GM23338 (cell line): ENCODE measurements at regions not wholly inside any gene's neighbourhood (a gene's known extent, or its start where the extent isn't known, plus 50 kb on each side); places are given as distances from the start of the nearest gene placed in this dataset.
"Not testable (repeated sequence)": the region's sequence is repeated elsewhere in the genome, so short reads cannot be mapped to it uniquely, and the experiment has no call there.

Experiments
- ATAC-seq: fragments of 200-7000 bp; cut with Tn5 transposase; 3 replicates; pipeline ENCODE4 v1.9.1; 2020
- DNase-seq: peaks from one replicate; pipeline ENCODE4 v3.0.0-alpha.2; 2015; ENCODE audit warnings: low spot score
- H2AFZ ChIP-seq: fragments of 200-600 bp; sonication (generic); 2 replicates; pipeline ENCODE4 v1.8.0; 2016; ENCODE audit warnings: antibody characterized with exemption, mild to moderate bottlenecking, moderate library complexity
- H3F3A ChIP-seq: fragments of 200-600 bp; sonication (generic); replicated peaks from 2 replicates; pipeline ENCODE4 v1.8.0; 2017; ENCODE audit warnings: antibody characterized with exemption, mixed run types, low read depth
- H3K27ac ChIP-seq: fragments of 200-600 bp; sonication (generic); 2 replicates; pipeline ENCODE4 v1.6.1; 2016; ENCODE audit warnings: low read depth
- H3K27me3 ChIP-seq: fragments of 200-600 bp; sonication (generic); 2 replicates; pipeline ENCODE4 v1.8.0; 2016; ENCODE audit warnings: mild to moderate bottlenecking, mixed run types, moderate library complexity; ENCODE audit not compliant: insufficient read depth
- H3K36me3 ChIP-seq: fragments of 200-600 bp; sonication (generic); 2 replicates; pipeline ENCODE4 v1.8.0; 2016; ENCODE audit warnings: mild to moderate bottlenecking; ENCODE audit not compliant: insufficient read depth
- H3K4me1 ChIP-seq: fragments of 200-600 bp; sonication (generic); 2 replicates; pipeline ENCODE4 v1.8.0; 2016; ENCODE audit warnings: mild to moderate bottlenecking, moderate library complexity; ENCODE audit not compliant: insufficient read depth
- H3K4me2 ChIP-seq: fragments of 200-600 bp; sonication (generic); 2 replicates; pipeline ENCODE4 v1.7.1; 2017; ENCODE audit warnings: mixed run types
- H3K4me3 ChIP-seq: fragments of 200-600 bp; sonication (generic); 2 replicates; pipeline ENCODE4 v1.6.1; 2016; ENCODE audit warnings: mixed run types
- H3K79me2 ChIP-seq: fragments of 200-600 bp; sonication (generic); replicated peaks from 2 replicates; pipeline ENCODE4 v1.8.0; 2017; ENCODE audit warnings: mild to moderate bottlenecking; ENCODE audit not compliant: insufficient read depth
- H3K9me2 ChIP-seq: fragments of 200-600 bp; sonication (generic); 2 replicates; pipeline ENCODE4 v1.8.0; 2017; ENCODE audit not compliant: insufficient read depth
- H4K20me1 ChIP-seq: fragments of 200-600 bp; sonication (generic); replicated peaks from 2 replicates; pipeline ENCODE4 v1.8.0; 2017; ENCODE audit warnings: mild to moderate bottlenecking; ENCODE audit not compliant: insufficient read depth
- H3K27ac Mint-ChIP-seq: 2 replicates; pipeline ENCODE4 v1.8.0; 2020; ENCODE audit warnings: inconsistent platforms, mild to moderate bottlenecking, moderate library complexity, mixed read lengths
- H3K27me3 Mint-ChIP-seq: 3 replicates; pipeline ENCODE4 v1.8.0; 2022; ENCODE audit warnings: low read depth, mild to moderate bottlenecking, moderate library complexity, mixed read lengths, inconsistent platforms; ENCODE audit not compliant: insufficient read depth, poor library complexity
- H3K36me3 Mint-ChIP-seq: 3 replicates; pipeline ENCODE4 v1.8.0; 2021; ENCODE audit warnings: low read depth, mild to moderate bottlenecking, inconsistent platforms, moderate library complexity, mixed read lengths
- H3K4me1 Mint-ChIP-seq: 3 replicates; pipeline ENCODE4 v1.8.0; 2020; ENCODE audit warnings: mild to moderate bottlenecking, inconsistent platforms, mixed read lengths
- H3K4me3 Mint-ChIP-seq: 3 replicates; pipeline ENCODE4 v1.8.0; 2021; ENCODE audit warnings: moderate library complexity, mild to moderate bottlenecking, inconsistent platforms, mixed read lengths
- H3K9me3 Mint-ChIP-seq: 3 replicates; pipeline ENCODE4 v1.8.0; 2020; ENCODE audit warnings: moderate library complexity, mild to moderate bottlenecking, inconsistent platforms, mixed read lengths

DNA sequence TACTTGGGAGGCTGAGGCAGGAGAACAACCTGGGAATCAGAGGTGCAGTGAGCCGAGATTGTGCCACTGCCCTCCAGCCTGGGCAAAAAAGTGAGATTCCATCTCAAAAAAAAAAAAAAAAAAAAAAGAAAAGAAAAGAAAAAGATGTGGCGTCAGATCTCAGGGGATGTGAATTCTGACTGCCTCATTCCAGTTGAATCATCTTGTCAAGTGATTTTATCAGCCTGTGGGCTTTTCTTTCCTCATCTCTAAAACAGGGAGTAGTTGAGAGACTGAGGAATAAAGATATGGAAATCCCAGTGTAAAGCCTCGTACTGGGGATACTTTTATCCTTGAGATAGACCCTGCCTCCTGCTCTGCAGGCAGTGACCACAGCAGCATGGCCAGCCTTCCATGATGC, 65.9 kb downstream of the PPIAL4G start:
- not testable (repeated sequence) for H2AFZ ChIP-seq

DNA sequence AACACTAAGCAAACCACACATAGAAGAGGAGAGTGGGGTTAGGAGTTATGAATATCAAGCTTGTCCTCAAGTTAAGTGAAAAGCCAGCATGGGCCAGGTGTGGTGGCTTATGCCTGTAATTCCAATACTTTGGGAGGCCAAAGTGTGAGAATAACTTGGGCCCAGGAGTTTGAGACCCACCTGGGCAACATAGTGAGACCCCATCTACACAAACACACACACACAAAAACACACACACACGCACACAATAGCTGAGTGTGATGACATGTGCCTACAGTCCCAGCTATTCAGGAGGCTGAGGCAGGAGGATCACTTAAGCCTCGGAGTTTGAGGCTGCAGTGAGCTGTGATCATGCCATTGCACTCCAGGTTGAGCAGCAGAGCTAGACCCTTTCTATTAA, 69.7 kb downstream of the PPIAL4G start:
- H3F3A ChIP-seq, H3K36me3 ChIP-seq, H3K27me3 Mint-ChIP-seq, H3K27me3 ChIP-seq, H3K4me1 Mint-ChIP-seq, H3K9me2 ChIP-seq, H4K20me1 ChIP-seq, H2AFZ ChIP-seq, H3K4me2 ChIP-seq, H3K27ac ChIP-seq, ATAC-seq, H3K4me3 Mint-ChIP-seq, H3K9me3 Mint-ChIP-seq, H3K79me2 ChIP-seq, H3K36me3 Mint-ChIP-seq, H3K27ac Mint-ChIP-seq, DNase-seq, H3K4me1 ChIP-seq, H3K4me3 ChIP-seq: not testable (repeated sequence)

More for the DNA sequence above, 65.9 kb downstream of the PPIAL4G start:
- H3K79me2 ChIP-seq, H3K4me1 Mint-ChIP-seq, H4K20me1 ChIP-seq, H3K27ac Mint-ChIP-seq, H3K4me3 ChIP-seq, H3K36me3 Mint-ChIP-seq, ATAC-seq, DNase-seq, H3K9me2 ChIP-seq, H3K27me3 ChIP-seq, H3K4me1 ChIP-seq, H3K4me2 ChIP-seq, H3F3A ChIP-seq, H3K36me3 ChIP-seq, H3K4me3 Mint-ChIP-seq, H3K9me3 Mint-ChIP-seq, H3K27ac ChIP-seq, H3K27me3 Mint-ChIP-seq: not testable (repeated sequence)

- H3K4me3 Mint-ChIP-seq, H3K27ac Mint-ChIP-seq, H3K9me2 ChIP-seq, H3K4me3 ChIP-seq, H3F3A ChIP-seq, H3K9me3 Mint-ChIP-seq, H3K79me2 ChIP-seq, DNase-seq, ATAC-seq, H3K27me3 Mint-ChIP-seq, H3K27ac ChIP-seq, H2AFZ ChIP-seq, H3K27me3 ChIP-seq, H3K36me3 ChIP-seq, H3K4me1 Mint-ChIP-seq, H3K4me1 ChIP-seq, H3K36me3 Mint-ChIP-seq, H4K20me1 ChIP-seq, H3K4me2 ChIP-seq: not testable (repeated sequence)
These were observed 78.1 kb downstream of the PPIAL4G start for GRCh38 chr1:148404786-148405568.

DNA sequence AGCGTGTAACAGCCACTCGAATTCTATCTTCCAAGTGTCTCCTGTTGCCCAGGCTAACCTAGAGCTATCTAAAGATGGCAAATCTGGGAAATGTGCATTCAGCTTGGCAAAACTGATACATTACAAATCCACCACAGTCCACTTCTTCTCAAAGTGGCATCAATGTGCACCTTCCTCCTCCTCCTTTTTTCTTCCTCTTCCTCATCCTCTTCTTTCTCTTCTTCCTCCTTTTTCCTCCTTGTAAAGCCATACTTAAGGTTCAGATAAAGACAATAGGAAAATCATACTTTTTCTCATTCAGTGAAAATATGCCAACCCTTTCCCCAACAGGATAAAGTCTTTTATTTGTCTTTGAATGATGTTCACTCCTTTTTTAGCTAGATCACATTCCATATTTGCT, 79.2 kb downstream of the PPIAL4G start:
- H3K27me3 Mint-ChIP-seq, H3K27me3 ChIP-seq, ATAC-seq, H3K4me3 Mint-ChIP-seq, H3K27ac Mint-ChIP-seq, H3K36me3 Mint-ChIP-seq, H4K20me1 ChIP-seq, H3F3A ChIP-seq, H3K27ac ChIP-seq, H3K9me3 Mint-ChIP-seq, H3K4me2 ChIP-seq, H3K4me1 Mint-ChIP-seq, H3K4me3 ChIP-seq, H3K9me2 ChIP-seq, H3K36me3 ChIP-seq, H2AFZ ChIP-seq, H3K4me1 ChIP-seq, H3K79me2 ChIP-seq, DNase-seq: not testable (repeated sequence)

DNA sequence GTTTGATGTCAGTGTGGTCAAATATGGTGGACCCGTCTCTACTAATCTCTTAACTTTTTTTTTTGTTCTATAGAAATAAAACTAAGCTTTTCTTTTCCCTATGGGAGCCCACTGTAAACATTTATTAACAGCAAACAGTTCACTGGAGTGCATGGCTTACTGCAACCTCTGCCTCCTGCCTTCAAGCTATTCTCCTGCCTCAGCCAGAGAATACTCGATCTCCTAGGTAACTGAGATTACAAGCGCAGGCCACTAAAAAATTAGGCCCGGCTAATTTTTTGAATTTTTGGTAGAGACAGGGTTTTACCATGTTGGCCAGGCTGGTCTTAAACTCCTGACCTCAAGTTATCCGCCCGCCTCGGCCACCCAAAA, 80.0 kb downstream of the PPIAL4G start:
- Histone ChIP-seq H3K4me2 (peak overlapping the region; percentile 90), H3K27ac (peak overlapping the region; percentile 90; the same call in 1 of the 2 replicates), H3K4me3 (peak overlapping the region; percentile 82)
- not testable (repeated sequence) for H3K36me3 Mint-ChIP-seq, H4K20me1 ChIP-seq, H3K9me2 ChIP-seq, H3K27ac Mint-ChIP-seq, H3K79me2 ChIP-seq, DNase-seq, H3K36me3 ChIP-seq, H3K27me3 ChIP-seq, H2AFZ ChIP-seq, H3K4me1 Mint-ChIP-seq, H3K4me1 ChIP-seq, H3K27me3 Mint-ChIP-seq, H3F3A ChIP-seq, H3K9me3 Mint-ChIP-seq
- ATAC-seq = peak; percentile 39
- peak overlapping the region; percentile 97 for H3K4me3 Mint-ChIP-seq
